NT2/D1 (cell line): ENCODE measurements at regions not wholly inside any gene's neighbourhood (a gene's known extent, or its start where the extent isn't known, plus 50 kb on each side); places are given as distances from the start of the nearest gene placed in this dataset.
"Not testable (repeated sequence)": the region's sequence is repeated elsewhere in the genome, so short reads cannot be mapped to it uniquely, and the experiment has no call there.

Source experiments
- DNase-seq: peaks from one replicate; pipeline ENCODE4 v3.0.0-alpha.2; 2011; ENCODE audit warnings: low read depth, low spot score
- H3K27me3 ChIP-seq: 2 replicates; pipeline ENCODE4 v1.6.0; 2011; ENCODE audit warnings: mild to moderate bottlenecking; ENCODE audit not compliant: insufficient read length, insufficient read depth
- H3K36me3 ChIP-seq: 2 replicates; pipeline ENCODE4 v1.6.1; 2011; ENCODE audit warnings: mild to moderate bottlenecking, low read length, mixed read lengths; ENCODE audit not compliant: insufficient read depth, insufficient read length
- H3K4me1 ChIP-seq: 2 replicates; pipeline ENCODE4 v1.5.1; 2011; ENCODE audit not compliant: insufficient read depth, insufficient read length
- H3K4me3 ChIP-seq: 2 replicates; pipeline ENCODE4 v1.5.1; 2011; ENCODE audit warnings: low read depth; ENCODE audit not compliant: insufficient read length
- H3K9ac ChIP-seq: 2 replicates; pipeline ENCODE4 v1.6.0; 2011; ENCODE audit warnings: low read depth; ENCODE audit not compliant: insufficient read length
- H3K9me3 ChIP-seq: 2 replicates; pipeline ENCODE4 v1.5.1; 2011; ENCODE audit warnings: mild to moderate bottlenecking, low read length; ENCODE audit not compliant: insufficient read depth
- SUZ12 ChIP-seq: IDR thresholded peaks from 2 replicates; pipeline ENCODE4 v1.6.1; 2011; ENCODE audit not compliant: insufficient read length, insufficient read depth; ENCODE audit errors: extremely low read depth
- YY1 ChIP-seq: IDR thresholded peaks from 2 replicates; pipeline ENCODE4 v1.6.1; 2011; ENCODE audit not compliant: insufficient read length, insufficient read depth
- ZNF274 ChIP-seq: IDR thresholded peaks from 2 replicates; pipeline ENCODE4 v1.6.1; 2011; ENCODE audit warnings: mild to moderate bottlenecking, low read depth, low read length

DNA sequence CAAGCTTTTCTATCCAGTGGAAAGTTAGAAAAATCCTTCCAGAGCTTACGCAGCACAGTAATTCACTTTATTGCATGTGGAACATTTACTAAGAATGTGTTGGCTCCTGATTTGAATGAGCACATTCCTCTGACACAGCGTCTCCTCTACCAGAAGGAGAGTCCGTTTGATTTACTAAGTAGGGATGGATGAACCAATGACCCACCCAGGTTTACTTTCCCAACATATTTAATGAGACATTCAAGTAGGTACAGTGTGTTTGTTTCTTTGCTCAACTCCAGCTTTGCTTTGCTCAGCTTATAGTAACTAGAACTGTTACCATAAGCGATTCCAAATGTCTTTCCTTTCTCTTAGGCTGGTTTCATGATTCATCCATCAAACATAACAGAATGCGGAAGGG, 161.7 kb downstream of the SMARCA1 start:
- H3K9ac ChIP-seq = no peak overlapping the region
- H3K36me3 ChIP-seq = no peaks in the 10 kb centered on the region
- no peaks in the 10 kb centered on the region for H3K9me3 ChIP-seq
- H3K4me3 ChIP-seq = no peak overlapping the region
- no peaks in the 10 kb centered on the region for H3K27me3 ChIP-seq
- TF ChIP-seq SUZ12 (no peak), YY1 (no peak), ZNF274 (no peak)
- DNase-seq = no peak
- no peaks in the 10 kb centered on the region for H3K4me1 ChIP-seq

- TF ChIP-seq ZNF274 (no peak), YY1 (no peak), SUZ12 (no peak)
- H3K4me1 ChIP-seq = no peaks in the 10 kb centered on the region
- H3K4me3 ChIP-seq = no peak overlapping the region
- H3K9me3 ChIP-seq = no peaks in the 10 kb centered on the region
- no peaks in the 10 kb centered on the region for H3K36me3 ChIP-seq
- H3K27me3 ChIP-seq = no peaks in the 10 kb centered on the region
- DNase-seq = no peak
- no peak overlapping the region for H3K9ac ChIP-seq
Measured at GRCh38 chrX:129360175-129360574, 163.1 kb downstream of the SMARCA1 start.

GRCh38 chrX:129359269-129359668, 164.0 kb downstream of the SMARCA1 start:
- TF ChIP-seq YY1 (no peak), SUZ12 (no peak), ZNF274 (no peak)
- no peaks in the 10 kb centered on the region for H3K9me3 ChIP-seq
- no peaks in the 10 kb centered on the region for H3K4me1 ChIP-seq
- no peak overlapping the region for H3K9ac ChIP-seq
- no peaks in the 10 kb centered on the region for H3K36me3 ChIP-seq
- H3K4me3 ChIP-seq = no peak overlapping the region
- H3K27me3 ChIP-seq = no peaks in the 10 kb centered on the region
- no peak for DNase-seq

DNA sequence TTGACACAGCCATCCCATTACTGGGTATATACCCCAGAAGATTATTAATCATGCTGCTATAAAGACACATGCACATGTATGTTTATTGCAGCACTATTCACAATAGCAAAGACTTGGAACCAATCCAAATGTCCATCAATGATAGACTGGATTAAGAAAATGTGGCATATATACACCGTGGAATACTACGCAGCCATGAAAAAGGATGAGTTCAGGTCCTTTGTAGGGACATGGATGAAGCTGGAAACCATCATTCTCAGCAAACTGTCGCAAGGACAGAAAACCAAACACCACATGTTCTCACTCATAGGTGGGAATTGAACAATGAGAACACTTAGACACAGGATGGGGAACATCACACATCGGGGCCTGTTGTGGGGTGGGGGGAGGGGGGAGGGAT, 165.9 kb downstream of the SMARCA1 start:
- H3K9me3 ChIP-seq, H3K4me3 ChIP-seq, H3K27me3 ChIP-seq, H3K4me1 ChIP-seq, DNase-seq, H3K36me3 ChIP-seq, H3K9ac ChIP-seq: not testable (repeated sequence)

DNA sequence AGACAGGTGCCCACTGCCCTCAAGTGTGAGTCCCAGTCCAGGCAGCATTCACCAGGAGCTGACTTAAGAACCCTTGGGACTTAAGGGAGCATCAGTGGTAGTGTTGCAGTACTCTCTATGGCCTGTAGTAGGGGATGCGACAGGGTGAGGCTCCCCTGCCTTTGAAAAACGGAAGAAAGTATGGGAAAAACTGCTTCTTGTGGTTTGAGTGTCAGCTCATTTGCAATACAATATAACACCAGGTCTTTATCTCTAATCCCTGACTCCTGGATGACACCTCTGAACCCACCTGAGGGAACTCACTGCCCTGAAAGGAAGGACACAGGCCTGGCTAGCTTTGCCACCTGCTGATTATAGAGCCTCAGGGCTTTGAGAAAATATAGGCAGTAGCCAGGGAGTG, 176.0 kb downstream of the SMARCA1 start:
- peak; percentile 39 for DNase-seq
- Histone ChIP-seq H3K9ac (no peak overlapping the region), H3K27me3 (peaks cover 3% of the 10 kb centered on the region), H3K4me3 (no peak overlapping the region), H3K36me3 (no peaks in the 10 kb centered on the region), H3K9me3 (no peaks in the 10 kb centered on the region), H3K4me1 (no peaks in the 10 kb centered on the region)
- TF ChIP-seq ZNF274 (no peak), YY1 (no peak), SUZ12 (no peak)

- TF ChIP-seq ZNF274 (no peak), SUZ12 (no peak), YY1 (no peak)
Measured at GRCh38 chrX:129346574-129346973, 176.7 kb downstream of the SMARCA1 start.

DNA sequence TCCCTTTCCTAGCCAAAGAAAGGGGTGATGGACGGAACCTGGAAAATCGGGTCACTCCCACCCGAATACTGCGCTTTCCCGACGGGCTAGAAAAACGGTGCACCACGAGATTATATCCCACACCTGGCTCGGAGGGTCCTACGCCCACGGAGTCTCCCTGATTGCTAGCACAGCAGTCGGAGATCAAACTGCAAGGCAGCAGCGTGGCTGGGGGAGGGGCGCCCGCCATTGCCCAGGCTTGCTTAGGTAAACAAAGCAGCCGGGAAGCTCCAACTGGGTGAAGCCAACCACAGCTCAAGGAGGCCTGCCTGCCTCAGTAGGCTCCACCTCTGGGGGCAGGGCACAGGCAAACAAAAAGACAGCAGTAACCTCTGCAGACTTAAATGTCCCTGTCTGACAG, 186.0 kb downstream of the SMARCA1 start:
- not testable (repeated sequence) for H3K36me3 ChIP-seq, H3K4me1 ChIP-seq, H3K9me3 ChIP-seq, DNase-seq, H3K9ac ChIP-seq, H3K27me3 ChIP-seq
- H3K4me3 ChIP-seq = peak overlapping the region; percentile 34

More at GRCh38 chrX:129346574-129346973, 176.7 kb downstream of the SMARCA1 start:
- Histone ChIP-seq H3K9ac (no peak overlapping the region), H3K4me1 (no peaks in the 10 kb centered on the region), H3K27me3 (peaks cover 3% of the 10 kb centered on the region), H3K4me3 (no peak overlapping the region), H3K9me3 (no peaks in the 10 kb centered on the region), H3K36me3 (no peaks in the 10 kb centered on the region)
- DNase-seq = no peak

GRCh38 chrX:129323115-129323514, 200.2 kb downstream of the SMARCA1 start:
- no peaks in the 10 kb centered on the region for H3K36me3 ChIP-seq
- H3K27me3 ChIP-seq = no peaks in the 10 kb centered on the region
- no peak for DNase-seq
- H3K4me3 ChIP-seq = no peak overlapping the region
- no peaks in the 10 kb centered on the region for H3K9me3 ChIP-seq
- no peaks in the 10 kb centered on the region for H3K4me1 ChIP-seq
- no peak overlapping the region for H3K9ac ChIP-seq
- TF ChIP-seq SUZ12 = no peak
